GM10266 (cell line): ENCODE measurements at regions not wholly inside any gene's neighbourhood (a gene's known extent, or its start where the extent isn't known, plus 50 kb on each side); places are given as distances from the start of the nearest gene placed in this dataset.

Experiments used
- DNase-seq: peaks from one replicate; pipeline ENCODE4 v3.0.0; 2012; ENCODE audit errors: extremely low spot score
- TF ChIP-seq, protein P1 (sequence below): IDR thresholded peaks from 2 replicates; pipeline ENCODE4 v1.5.1; 2012; ENCODE audit warnings: mild to moderate bottlenecking, low read depth; ENCODE audit not compliant: control insufficient read depth, insufficient read depth; ENCODE audit errors: missing control alignments

DNA sequence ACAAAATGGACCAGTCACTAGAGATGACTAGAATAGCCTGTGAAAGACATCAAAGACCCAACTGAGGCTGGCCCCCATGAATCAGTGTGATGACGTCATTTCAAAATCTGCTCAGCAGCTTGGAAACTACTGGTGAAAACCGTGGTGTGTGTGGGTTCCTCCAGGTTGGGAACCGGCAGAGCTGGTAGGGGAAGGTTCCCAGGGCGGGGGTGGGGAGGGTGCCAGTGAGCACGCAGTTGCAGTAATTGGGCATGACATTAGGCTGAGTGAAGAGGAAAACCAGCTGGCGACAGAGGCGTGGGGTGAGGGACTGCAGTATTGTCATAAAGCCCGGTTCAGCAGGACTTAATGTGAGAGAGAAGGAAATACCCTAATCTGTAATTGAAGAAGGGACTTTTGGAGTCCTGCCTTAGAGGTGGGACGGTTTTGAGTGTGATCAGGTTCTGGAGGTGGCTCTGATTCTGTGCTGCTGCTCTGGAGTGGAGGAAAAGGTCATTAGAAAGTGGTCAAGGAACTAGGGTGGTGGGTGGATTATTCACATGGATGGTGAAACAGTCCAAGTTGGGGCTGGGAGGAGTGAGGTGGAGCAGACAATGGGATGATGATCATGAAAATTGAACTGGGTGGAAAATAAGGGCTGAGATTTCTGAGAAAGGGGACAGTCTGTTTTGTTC, 52.0 kb upstream of the MTHFD1L start:
- DNase-seq: peak; percentile 53
- TF ChIP-seq, protein P1, sequence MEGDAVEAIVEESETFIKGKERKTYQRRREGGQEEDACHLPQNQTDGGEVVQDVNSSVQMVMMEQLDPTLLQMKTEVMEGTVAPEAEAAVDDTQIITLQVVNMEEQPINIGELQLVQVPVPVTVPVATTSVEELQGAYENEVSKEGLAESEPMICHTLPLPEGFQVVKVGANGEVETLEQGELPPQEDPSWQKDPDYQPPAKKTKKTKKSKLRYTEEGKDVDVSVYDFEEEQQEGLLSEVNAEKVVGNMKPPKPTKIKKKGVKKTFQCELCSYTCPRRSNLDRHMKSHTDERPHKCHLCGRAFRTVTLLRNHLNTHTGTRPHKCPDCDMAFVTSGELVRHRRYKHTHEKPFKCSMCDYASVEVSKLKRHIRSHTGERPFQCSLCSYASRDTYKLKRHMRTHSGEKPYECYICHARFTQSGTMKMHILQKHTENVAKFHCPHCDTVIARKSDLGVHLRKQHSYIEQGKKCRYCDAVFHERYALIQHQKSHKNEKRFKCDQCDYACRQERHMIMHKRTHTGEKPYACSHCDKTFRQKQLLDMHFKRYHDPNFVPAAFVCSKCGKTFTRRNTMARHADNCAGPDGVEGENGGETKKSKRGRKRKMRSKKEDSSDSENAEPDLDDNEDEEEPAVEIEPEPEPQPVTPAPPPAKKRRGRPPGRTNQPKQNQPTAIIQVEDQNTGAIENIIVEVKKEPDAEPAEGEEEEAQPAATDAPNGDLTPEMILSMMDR: no peak

DNA sequence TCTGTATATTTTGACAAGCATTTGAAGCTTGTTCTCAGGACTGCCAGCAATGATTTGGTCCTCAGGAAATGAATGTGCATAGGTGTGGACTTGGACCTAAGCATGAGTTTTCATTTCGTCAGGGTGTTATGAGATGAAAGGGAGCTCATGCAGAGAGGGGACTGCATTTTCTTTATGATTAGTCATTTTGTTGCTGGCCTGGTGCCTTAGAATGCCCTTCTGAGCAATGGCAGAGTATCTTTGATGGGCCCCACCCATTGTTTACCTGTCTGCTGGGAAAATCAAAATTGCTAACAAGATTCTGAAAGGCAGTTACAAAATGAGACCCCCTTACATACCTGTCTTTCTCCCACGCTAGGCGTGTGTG, 51.5 kb upstream of the MTHFD1L start:
- DNase-seq: peak; percentile 52
- TF ChIP-seq, protein P1: no peak
